ENCODE measurements at regions not wholly inside any gene's neighbourhood (a gene's known extent, or its start where the extent isn't known, plus 50 kb on each side); places are given as distances from the start of the nearest gene placed in this dataset.
"Not testable (repeated sequence)": the region's sequence is repeated elsewhere in the genome, so short reads cannot be mapped to it uniquely, and the experiment has no call there.

DNA sequence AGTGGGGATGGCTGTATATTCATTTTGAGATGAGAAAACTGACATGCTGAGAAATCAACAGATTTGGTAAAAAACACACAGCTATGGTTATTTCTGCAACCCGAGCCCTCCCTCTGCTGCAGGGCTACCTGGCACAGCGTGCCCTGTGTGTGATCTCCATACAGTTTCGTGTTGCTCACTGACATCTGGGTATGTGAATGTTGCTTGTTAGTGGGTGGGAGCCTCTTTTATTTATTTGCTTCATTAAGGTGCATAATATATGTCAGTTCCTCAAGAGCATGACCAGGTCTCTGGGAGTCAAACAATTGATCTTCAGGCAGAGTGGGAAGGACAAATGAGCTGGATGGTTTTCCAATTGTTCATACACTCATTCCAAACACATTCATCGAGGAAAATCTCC lies 139.1 kb upstream of the FHL2 start:
- no peak for DNase-seq (ENCODE audit: low spot score)

DNA sequence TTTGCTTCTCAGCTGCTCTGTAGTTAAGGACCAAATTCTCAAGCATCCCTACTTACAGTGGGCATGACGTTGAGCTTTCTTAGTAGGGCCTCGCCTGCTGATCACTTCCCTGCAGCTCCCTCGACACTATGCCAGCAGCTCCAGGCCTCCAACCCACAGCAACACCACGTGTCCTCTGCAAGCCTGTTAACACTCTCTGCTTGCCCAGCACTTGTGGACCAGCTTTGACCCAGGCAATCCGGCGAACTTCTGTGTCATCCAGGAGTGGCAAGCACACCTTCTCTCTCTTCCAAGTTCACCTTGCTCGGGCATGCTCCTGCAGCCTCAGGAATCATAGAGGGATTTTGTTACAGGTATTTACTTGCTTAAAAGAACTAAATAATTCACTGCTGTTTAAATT lies 138.6 kb upstream of the FHL2 start:
- DNase-seq (ENCODE audit: low spot score) = no peak

DNA sequence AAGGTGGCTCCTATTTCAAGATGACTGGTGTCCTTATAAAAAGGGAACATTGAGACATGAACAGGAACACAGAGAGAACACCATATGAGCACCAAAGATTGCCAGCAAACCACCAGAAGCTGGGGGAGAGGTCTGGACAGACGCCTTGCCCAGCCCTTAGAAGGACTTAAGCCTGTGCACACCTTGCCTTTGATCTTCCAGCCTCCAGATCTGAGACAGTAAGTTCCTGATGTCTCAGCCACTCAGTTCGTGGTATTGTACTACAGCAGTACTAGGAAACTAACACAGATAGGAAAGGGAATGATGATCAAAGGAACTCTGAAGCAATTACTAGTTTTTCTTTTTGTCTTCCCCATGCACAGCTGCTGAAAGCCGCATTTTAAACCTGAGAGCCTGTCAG lies 137.3 kb upstream of the FHL2 start:
- no peak for DNase-seq (ENCODE audit: low spot score)

GRCh38 chr2:105529258-105529657 lies 130.4 kb upstream of the FHL2 start:
- not testable (repeated sequence) for DNase-seq (ENCODE audit: low spot score)

DNA sequence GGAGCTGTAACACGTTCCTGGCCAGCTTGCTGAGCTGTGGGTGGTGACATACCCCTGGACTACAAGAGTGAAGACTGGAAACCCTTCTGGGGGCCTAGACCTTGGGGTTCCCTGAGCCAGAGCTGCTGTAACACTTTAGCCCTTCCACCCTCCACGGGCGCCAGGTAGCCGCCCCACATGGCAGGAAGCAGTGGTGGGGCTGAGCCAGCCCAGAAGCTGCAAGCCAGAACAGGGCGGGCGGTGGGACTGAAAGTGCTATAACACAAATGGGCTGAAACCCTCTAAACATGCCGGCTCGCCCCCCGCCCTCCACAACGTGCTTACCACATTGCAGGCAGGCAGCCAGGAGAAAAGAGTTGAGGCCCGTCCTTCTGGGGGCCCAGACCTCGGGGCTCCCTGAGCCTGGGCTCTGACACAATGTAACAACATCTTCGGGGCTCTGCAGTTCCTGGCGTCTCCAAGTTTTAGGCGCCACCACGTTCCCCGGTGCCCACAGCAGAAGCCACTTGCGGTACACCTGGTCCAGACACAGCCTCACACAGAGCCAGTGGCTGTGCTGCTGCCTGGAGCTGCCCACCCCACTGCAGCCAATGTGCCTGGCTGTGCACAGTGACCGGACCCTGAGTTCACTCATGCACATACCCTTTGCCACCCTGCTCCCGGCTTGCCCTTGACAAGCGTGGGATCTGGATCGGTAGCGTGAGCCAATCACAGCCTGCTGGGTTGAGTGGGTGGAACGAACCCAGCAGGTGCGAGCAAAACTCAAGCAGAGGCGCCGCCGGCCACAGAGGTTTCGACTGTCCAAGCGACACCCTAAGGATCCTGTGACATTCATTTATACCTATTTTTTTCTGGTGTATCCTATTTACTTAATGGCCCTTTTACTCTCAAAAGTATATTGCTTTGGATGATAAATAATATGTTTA lies 127.4 kb upstream of the FHL2 start:
- DNase-seq (ENCODE audit: low spot score) = no peak

DNA sequence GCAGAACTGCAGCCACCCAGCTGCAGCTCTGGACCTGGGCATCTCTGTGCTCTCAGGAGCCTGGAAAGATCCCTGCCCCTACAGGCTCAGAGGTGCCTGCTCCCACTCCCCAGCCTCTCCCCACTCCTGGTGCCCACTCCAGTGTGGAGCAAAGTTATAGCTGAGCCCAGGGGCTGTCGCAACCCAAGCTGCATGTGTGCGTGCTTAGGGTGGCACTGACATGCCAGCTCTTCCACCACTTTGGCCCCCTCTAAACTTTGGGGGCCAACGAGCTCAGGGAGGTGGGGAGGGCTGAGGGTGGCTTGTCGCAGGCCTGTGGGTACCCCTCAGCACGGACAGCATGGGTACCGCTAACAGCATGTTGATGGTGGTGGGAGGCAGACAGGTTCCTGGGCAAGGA lies 126.3 kb upstream of the FHL2 start:
- no peak for DNase-seq (ENCODE audit: low spot score)

DNA sequence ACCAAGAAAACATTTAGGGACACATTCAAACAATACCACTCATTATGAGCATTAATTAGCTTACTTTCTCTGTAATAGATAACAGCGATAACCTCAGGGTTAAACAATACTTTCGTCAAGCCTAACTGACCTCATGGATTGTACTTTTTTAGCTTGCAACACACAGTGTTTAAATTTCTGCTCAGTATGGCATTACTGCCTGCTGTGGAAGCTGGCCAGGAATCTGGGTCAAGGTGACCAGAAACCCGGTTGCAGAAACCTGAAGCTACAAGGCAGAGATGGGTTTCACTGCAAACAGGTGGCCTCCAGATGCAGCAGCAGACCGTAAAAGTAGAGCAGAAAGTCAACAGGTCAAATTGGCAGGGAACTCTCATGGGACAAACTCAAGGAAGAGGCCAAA lies 123.8 kb upstream of the FHL2 start:
- no peak for DNase-seq (ENCODE audit: low spot score)

GRCh38 chr2:105521616-105522015 lies 122.8 kb upstream of the FHL2 start:
- no peak for DNase-seq (ENCODE audit: low spot score)

DNA sequence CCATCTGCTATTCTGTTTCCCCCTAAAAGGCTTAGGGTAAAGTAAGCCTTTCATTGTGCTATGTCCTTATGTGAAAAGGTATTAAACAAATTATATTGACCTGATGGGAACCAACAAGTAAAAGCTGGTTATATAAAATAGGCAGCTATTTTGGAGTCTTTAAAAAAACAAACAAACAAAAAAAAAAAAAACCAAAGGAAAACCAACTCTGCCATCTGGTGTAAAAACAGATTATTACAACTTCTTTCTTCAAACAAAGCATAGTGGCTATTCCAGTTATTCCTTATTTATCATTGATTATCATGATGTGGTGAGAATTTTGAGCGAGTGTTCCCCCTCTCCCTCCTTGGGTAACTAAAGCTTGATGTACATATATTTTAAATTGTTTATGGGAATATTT lies 122.3 kb upstream of the FHL2 start:
- DNase-seq (ENCODE audit: low spot score) = no peak

GRCh38 chr2:105519516-105519915 lies 120.7 kb upstream of the FHL2 start:
- DNase-seq (ENCODE audit: low spot score) = no peak

DNA sequence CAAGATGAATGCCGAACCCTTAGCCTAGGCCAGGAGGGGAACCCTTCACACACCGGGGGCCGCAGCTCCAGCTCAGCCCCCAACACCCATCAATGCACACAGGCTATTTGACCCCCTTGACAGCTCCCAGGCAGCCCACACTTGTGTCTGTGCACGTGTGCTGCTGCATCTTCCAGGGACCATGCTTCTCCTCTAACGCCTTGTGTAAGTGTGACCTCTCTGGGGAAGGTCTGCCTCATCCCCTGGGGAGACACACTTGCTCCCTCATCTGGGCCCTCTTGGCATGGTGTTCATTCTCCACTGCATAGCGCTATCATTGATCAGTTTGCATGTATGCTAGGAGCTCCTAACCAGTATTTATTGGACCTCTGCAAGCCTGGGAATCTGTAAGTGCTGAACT lies 120.0 kb upstream of the FHL2 start:
- no peak for DNase-seq (ENCODE audit: low spot score)

DNA sequence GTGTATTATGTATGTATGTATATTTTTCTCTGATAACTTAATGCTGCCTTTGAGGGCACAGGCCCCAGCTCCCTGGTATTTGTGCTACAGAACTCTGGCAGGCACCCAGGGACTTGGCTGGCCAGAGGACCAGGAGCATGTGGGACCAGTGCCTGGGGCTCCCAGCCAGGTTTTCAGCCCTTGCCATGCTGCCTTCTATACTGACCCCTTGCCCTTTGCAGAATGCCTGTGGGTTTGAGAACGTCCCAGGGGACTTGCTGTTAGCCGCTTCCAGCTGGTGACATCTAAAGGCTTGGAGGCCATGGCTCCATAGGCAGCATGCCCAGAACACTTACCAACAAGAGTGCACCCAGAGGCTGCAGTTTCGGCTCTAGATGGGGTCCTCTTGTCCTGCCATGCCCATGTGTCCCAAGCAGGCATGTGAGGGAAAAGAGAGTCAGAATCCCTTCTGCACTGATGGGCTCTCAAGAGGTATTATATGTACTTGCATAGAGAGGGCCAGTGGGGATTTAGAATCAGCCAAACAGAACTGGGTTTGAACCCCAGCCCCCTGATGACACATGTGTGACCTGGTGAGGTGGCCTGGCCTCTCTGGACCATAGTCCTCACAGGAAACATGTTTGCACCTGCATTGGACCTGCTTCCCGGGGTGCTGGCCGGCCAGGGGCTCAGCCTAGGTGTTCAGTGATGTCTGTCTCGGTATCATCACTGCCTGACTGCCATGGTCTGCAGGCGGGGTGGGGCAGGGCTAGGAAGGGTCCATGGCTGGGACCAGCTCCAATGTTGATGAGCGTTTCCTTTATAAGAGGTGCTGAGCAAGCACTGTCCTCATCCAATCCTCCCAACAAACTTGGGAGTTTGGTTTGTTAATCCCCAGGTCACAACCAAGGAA lies 119.2 kb upstream of the FHL2 start:
- peak; percentile 78 for DNase-seq (ENCODE audit: low spot score)

DNA sequence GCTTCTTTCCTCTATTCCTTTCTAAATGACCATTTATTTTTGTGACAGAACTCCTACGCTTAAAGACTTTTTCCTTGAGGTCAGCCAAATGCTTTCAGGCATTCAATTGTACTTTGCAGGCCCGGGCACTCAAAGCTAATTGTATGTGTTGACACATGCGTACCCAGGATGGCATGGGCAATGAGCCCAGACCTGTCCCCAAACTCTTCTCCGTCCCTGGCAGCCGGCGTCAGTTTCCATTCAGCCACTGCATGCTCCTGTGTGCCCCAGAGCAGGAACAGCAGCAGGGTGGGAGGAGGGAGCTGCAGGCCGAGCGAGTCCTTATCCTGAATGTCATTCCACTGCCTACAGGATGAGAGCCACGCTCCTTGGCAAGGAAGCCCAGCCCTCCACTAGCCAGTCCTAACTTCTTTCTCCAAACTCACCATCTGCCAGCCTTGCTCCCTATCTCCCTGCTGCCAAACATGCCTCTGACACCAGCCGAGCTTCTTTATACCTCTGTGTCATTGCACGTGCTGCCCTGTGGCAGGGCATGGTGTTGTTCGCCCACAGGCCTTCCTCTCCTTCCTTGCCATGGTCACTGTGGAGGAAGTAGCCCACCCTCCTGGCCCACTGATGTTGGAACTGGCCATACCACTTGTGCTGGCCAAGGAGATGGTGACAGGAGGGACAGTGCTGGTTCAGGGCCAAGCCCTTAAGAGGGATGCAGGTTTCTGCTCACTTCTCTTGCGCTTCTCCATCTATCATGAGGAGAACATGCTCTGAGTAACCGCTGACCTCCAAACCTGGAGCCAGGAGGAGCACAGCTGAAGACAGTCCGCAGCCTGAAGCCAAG lies 116.9 kb upstream of the FHL2 start:
- peak; percentile 62 for DNase-seq (ENCODE audit: low spot score)

GRCh38 chr2:105514576-105514975 lies 115.7 kb upstream of the FHL2 start:
- DNase-seq (ENCODE audit: low spot score) = no peak

- DNase-seq (ENCODE audit: low spot score) = no peak
Observed at GRCh38 chr2:105510761-105511528, 112.1 kb upstream of the FHL2 start.

GRCh38 chr2:105509269-105510086 lies 110.6 kb upstream of the FHL2 start:
- no peak for DNase-seq (ENCODE audit: low spot score)

DNA sequence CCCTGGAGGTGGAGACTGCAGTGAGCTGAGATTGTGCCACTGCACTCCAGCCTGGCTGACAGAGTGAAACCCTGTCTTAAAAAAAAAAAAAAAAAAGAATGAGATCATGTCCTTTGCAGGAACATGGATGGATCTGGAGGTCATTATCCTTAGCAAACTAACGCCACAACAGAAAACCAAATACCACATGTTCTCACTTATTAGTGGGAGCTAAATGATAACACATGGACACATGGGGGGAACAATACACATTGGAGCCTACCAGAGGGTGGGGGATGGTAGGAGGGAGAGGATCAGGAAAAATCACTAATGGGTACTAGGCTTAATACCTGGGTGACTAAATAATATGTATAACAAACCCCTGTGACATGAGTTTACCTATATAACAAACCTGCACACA lies 108.0 kb upstream of the FHL2 start:
- not testable (repeated sequence) for DNase-seq (ENCODE audit: low spot score)

GRCh38 chr2:105504459-105504858 lies 105.6 kb upstream of the FHL2 start:
- DNase-seq (ENCODE audit: low spot score) = no peak

- no peak for DNase-seq (ENCODE audit: low spot score)
Observed at GRCh38 chr2:105502625-105503334, 103.9 kb upstream of the FHL2 start.
